Heart left ventricle (tissue), 16 donors: ENCODE measurements at regions not wholly inside any gene's neighbourhood (a gene's known extent, or its start where the extent isn't known, plus 50 kb on each side); places are given as distances from the start of the nearest gene placed in this dataset.

ENCODE experiments used
- ATAC-seq, 4 donors: fragments of 200-7000 bp; cut with Tn5 transposase; one replicate each; pipeline ENCODE4 v1.9.1; 2020 to 2022; ENCODE audit warnings: moderate library complexity in 4 of 4, mild to moderate bottlenecking in 3 of 4, moderate number of reproducible peaks in 1 of 4
- DNase-seq, 5 donors: peaks; one replicate each; pipeline ENCODE4 v3.0.0-alpha.2; 2020
- H3K27ac ChIP-seq, 12 donors: fragments of 200-600 bp; sonication (generic) in 4 of 12; one replicate each; pipeline versions ENCODE4 v1.5.0 to v1.8.0; 2016 to 2022; ENCODE audit warnings: mild to moderate bottlenecking in 2 of 12
- H3K27me3 ChIP-seq, 9 donors: fragments of 200-600 bp; sonication (generic) in 2 of 9; one replicate each; pipeline versions ENCODE4 v1.5.1 to v1.8.0; 2016 to 2022; ENCODE audit warnings: mild to moderate bottlenecking in 3 of 9
- H3K36me3 ChIP-seq, 9 donors: fragments of 200-600 bp; sonication (generic) in 2 of 9; one replicate each; pipeline versions ENCODE4 v1.5.0 to v1.8.0; 2018 to 2022; ENCODE audit warnings: mild to moderate bottlenecking in 2 of 9
- H3K4me1 ChIP-seq, 12 donors: fragments of 200-600 bp; sonication (generic) in 4 of 12; one replicate each; pipeline versions ENCODE4 v1.5.0 to v1.8.0; 2016 to 2022; ENCODE audit warnings: mild to moderate bottlenecking in 3 of 12
- H3K4me3 ChIP-seq, 12 donors: fragments of 200-600 bp; sonication (generic) in 4 of 12; one replicate each; pipeline versions ENCODE4 v1.5.0 to v1.8.0; 2017 to 2022; ENCODE audit warnings: mild to moderate bottlenecking in 9 of 12, moderate library complexity in 4 of 12
- H3K9me3 ChIP-seq, 12 donors: fragments of 200-600 bp; sonication (generic) in 4 of 12; one replicate each; pipeline versions ENCODE4 v1.5.0 to v1.8.0; 2016 to 2022; ENCODE audit warnings: mild to moderate bottlenecking in 1 of 12
- POLR2A ChIP-seq, 2 donors: fragments of 450-650 bp; IDR thresholded peaks; one replicate each; pipeline ENCODE4 v1.6.1; 2017; ENCODE audit warnings: antibody characterized with exemption in 2 of 2, mild to moderate bottlenecking in 2 of 2, moderate library complexity in 2 of 2
- WGBS, 4 donors: extraction: QIAGEN DNeasy Blood & Tissue Kit in 2 of 4; methylation state at CpG; one replicate each; pipeline versions ENCODE4 v1.1.5 to v1.1.7; 2013 to 2018; 5-methylcytosine and 5-hydroxymethylcytosine counted together
- intact Hi-C, 10 donors: fragments of 100-400 bp; cut with DNase I; formaldehyde crosslinking; loops; one replicate each; pipeline versions ENCODE4 v1.11.1 to v1.14.2; 2022
- TF ChIP-seq, protein P1 (sequence below), 12 donors: fragments of 200-600 bp; sonication (generic) in 4 of 12; IDR thresholded peaks; one replicate each; pipeline versions ENCODE4 v1.5.0 to v1.8.0; 2018 to 2022; ENCODE audit warnings: antibody characterized with exemption in 12 of 12, mild to moderate bottlenecking in 5 of 12
- donor health status: ischemic (EF 13 %, LVEDD 7.1; RV severe dilation, severe dysfunction).
- donor health status: healthy with polysubstance abuse.
- donor health status: DM: no; HTN: yes; CAD: no.
- donor health status: DM: no; HTN: no; CAD: no.
- donor health status: ischemic (EF 25% LVEDD 6.9; RV normal size, moderate dysfunction).
- donor health status: ischemic (EF 25% LVEDD 5.7; RV mildly dilated, moderate dysfunction).
- donor health status: healthy.
- donor health status: DM: yes; HTN: yes; CAD: no.
- donor health status: ischemic (EF 35%, LVEDD 5.7; RV mildly dilated, moderate dysfunction).
- donor health status: nonischemic (EF 11% LVEDD 7.7; RV severe dilation, severe dysfunction).
- donor health status: DM: yes; HTN: yes; CAD: no.
- donor health status: PGD.
- donor health status: ischemic (EF 29% LVEDD 5.4; RV normal size, mild dysfunction).
- donor health status: nonischemic (EF 23%, LVEDD 6.1; RV moderate dilation, normal function).

DNA sequence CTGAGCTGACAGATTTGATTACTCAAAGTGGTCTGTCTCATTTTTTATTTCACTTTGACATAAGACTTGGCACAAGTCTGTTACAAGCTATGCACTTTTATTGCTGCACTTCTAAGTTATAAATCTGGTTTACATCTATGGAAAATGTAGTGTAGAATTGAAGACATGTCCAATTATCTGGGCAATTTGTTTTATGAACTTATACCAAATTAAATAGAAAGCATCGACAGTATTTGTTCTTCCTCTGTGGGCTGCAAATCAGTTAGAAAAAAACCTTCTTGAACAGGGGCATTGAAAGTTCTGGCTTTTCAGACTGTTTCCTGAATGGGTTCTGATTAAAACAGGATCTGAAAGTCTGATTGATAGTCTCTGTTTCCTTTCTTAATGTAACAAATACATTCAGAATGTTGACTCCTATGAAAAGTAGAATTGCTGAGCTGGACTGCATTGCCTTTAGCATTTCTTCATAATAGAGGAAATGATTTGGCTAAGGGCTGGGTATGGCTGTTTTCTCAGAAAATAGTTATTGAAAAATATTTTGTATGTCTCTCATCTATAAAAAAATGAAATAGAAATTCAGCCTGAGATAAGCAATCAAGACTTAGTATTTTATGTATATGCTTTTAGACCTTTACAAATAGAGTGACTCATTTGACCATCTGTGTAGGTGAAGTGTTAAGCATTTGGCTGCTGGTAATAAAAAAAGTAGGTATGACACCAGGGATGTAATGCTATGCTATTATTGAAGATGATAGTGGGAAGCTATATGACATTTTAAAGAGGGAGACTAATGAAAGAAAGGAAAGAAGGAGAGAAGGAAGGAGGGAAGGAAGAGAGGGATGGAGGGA is 210.9 kb upstream of the SPRY2 start:
- intact Hi-C loops, result no loop called here
- no peaks in the 10 kb centered on the region for H3K9me3 ChIP-seq
- H3K4me1 ChIP-seq, result peaks cover 0 to 42% (median 6%) of the 10 kb centered on the region in 12 donors
- TF ChIP-seq POLR2A (IDR thresholded peaks at IDR 0.05), result no peak
- H3K4me3 ChIP-seq, result no peak overlapping the region
- no peaks in the 10 kb centered on the region for H3K27me3 ChIP-seq
- H3K36me3 ChIP-seq, result no peaks in the 10 kb centered on the region
- ATAC-seq, result no peak
- no peak for DNase-seq
- peak overlapping the region in 11 of 12 donors; percentile 7 to 67 (median 54) for H3K27ac ChIP-seq
- 26 to 46% (median 34%) methylated on average over 1 of the region's 1 CpG for WGBS, 4 donors

DNA sequence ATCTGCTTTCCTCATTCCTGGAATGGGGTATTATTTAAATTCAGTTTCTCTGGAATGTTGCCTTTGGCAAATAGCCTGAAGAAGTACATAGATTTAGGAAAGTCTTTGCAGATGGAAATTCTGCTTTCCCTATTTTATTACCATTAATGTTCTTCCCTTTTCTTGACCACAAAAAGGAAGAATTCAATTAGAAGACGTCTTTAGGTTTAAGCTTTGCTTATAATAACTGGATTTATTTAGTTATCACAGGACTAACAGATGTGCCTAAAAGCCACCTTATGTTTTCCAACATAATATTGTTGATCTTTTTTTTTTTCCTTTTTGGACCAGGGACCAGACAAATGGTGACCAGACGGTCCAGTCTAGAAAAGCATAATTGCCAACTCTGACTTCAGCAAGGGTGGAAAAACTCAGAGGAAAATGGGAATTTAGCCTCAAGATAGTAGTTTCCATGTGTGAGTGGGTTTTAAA is 210.1 kb upstream of the SPRY2 start:
- TF ChIP-seq, protein P1, sequence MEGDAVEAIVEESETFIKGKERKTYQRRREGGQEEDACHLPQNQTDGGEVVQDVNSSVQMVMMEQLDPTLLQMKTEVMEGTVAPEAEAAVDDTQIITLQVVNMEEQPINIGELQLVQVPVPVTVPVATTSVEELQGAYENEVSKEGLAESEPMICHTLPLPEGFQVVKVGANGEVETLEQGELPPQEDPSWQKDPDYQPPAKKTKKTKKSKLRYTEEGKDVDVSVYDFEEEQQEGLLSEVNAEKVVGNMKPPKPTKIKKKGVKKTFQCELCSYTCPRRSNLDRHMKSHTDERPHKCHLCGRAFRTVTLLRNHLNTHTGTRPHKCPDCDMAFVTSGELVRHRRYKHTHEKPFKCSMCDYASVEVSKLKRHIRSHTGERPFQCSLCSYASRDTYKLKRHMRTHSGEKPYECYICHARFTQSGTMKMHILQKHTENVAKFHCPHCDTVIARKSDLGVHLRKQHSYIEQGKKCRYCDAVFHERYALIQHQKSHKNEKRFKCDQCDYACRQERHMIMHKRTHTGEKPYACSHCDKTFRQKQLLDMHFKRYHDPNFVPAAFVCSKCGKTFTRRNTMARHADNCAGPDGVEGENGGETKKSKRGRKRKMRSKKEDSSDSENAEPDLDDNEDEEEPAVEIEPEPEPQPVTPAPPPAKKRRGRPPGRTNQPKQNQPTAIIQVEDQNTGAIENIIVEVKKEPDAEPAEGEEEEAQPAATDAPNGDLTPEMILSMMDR (IDR thresholded peaks at IDR 0.05), result no peak
- no peak for TF ChIP-seq POLR2A (IDR thresholded peaks at IDR 0.05)
- Histone ChIP-seq H3K4me3 (no peak overlapping the region), H3K27ac (peak overlapping the region; percentile 2 to 67 (median 46)), H3K4me1 (peaks cover 0 to 44% (median 6%) of the 10 kb centered on the region in 12 donors), H3K9me3 (no peaks in the 10 kb centered on the region), H3K27me3 (no peaks in the 10 kb centered on the region), H3K36me3 (no peaks in the 10 kb centered on the region)
- intact Hi-C loops, result no loop called here
- ATAC-seq (peak in 3 of 4 donors; percentile 19 to 73 (median 63)), DNase-seq (no peak)
- 51 to 72% (median 57%) methylated on average over 2 of the region's 2 CpGs for WGBS, 4 donors

DNA sequence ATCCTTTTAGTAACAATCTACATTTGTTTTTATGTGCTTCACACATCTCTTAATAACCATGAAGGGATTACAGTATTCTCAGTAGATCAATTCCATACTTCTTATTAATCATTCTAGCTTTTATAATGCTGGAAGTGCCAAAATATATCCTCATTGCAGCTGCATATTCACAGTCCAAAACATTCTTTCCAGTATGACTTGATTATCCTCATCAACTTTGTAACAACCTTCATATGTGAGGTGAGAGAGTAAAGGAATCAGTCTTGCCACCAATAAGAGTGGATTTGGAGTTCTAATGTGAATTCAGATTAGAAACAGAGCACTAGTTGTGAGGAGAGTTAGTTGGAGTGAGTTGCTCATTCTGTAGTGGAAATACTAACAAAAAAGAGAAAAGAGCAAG is 208.0 kb upstream of the SPRY2 start:
- H3K27me3 ChIP-seq, result no peaks in the 10 kb centered on the region
- peak overlapping the region in 8 of 12 donors; percentile 9 to 79 (median 53) for H3K27ac ChIP-seq
- no peaks in the 10 kb centered on the region for H3K36me3 ChIP-seq
- no peaks in the 10 kb centered on the region for H3K9me3 ChIP-seq
- no peak for DNase-seq
- no peak for ATAC-seq
- no peak overlapping the region for H3K4me3 ChIP-seq
- TF ChIP-seq, protein P1 (IDR thresholded peaks at IDR 0.05), result no peak
- TF ChIP-seq POLR2A (IDR thresholded peaks at IDR 0.05), result no peak
- intact Hi-C loops, result no loop called here
- H3K4me1 ChIP-seq, result peaks cover 0 to 44% (median 6%) of the 10 kb centered on the region in 12 donors

DNA sequence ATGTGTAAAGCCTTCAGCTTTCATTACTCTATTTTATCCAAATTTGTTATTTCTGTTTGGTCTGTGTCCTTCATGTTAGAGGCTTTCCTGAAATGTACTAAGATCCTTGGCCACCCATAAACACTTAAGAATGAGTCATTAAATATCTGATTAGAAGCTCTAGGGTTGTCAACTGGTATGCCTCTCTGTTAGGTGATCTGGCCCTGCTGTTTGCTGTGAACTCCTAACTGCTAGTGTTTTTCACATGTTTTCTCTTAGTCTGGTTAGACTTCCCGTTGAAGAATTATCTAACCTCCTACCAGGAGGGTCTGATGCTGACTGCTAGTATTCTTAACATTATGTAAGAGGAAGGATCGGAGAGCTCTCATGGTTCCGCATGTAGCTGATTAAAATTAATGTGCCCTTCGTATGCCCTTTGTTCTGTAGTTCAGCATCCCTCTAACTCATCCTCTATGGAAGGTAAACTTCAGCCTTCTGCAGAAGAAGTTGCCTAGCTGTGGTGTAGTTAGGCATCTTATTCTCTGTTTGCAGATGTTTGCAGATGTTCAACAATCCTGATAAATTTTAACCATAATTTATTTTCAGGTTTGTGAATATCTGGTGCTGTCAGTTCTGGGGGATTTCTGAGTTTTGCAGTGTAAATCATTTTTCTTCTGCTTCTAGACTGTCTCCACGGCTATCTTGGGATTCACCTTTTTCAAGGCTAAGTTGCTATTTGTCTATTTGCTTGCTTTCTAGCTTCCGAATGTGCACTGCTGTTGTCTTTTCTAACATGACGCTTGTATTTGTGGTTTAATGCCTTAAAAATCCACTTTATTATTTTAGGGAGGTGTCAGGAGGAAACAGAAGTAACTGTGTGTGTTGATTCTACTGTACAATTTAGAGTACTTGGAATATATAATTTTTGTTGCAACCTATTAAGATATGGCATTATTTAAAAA is 207.2 kb upstream of the SPRY2 start:
- no peak overlapping the region for H3K4me3 ChIP-seq
- intact Hi-C loops, result no loop called here
- H3K27ac ChIP-seq, result peak overlapping the region in 11 of 12 donors; percentile 5 to 79 (median 31)
- DNase-seq (peak in 4 of 5 donors; percentile 17 to 39 (median 30)), ATAC-seq (peak; percentile 73 to 88 (median 87))
- no peak for TF ChIP-seq POLR2A (IDR thresholded peaks at IDR 0.05)
- TF ChIP-seq, protein P1 (IDR thresholded peaks at IDR 0.05), result no peak
- peaks cover 0 to 42% (median 6%) of the 10 kb centered on the region in 12 donors for H3K4me1 ChIP-seq
- H3K27me3 ChIP-seq, result no peaks in the 10 kb centered on the region
- peaks cover 0 to 3% (median 0%) of the 10 kb centered on the region in 12 donors for H3K9me3 ChIP-seq
- 73 to 82% (median 75%) methylated on average over 7 of the region's 7 CpGs for WGBS, 4 donors
- H3K36me3 ChIP-seq, result no peaks in the 10 kb centered on the region
